Erythroblast (primary cell): ENCODE measurements at regions not wholly inside any gene's neighbourhood (a gene's known extent, or its start where the extent isn't known, plus 50 kb on each side); places are given as distances from the start of the nearest gene placed in this dataset.

Experiments used
- GATA1 ChIP-seq: IDR thresholded peaks from 2 replicates; pipeline ENCODE4 v1.6.1; 2011; ENCODE audit warnings: low read depth, mild to moderate bottlenecking, control low read depth, low read length, moderate library complexity
- POLR2A ChIP-seq: IDR thresholded peaks from 2 replicates; pipeline ENCODE4 v1.6.1; 2011; ENCODE audit warnings: mild to moderate bottlenecking, low read length

DNA sequence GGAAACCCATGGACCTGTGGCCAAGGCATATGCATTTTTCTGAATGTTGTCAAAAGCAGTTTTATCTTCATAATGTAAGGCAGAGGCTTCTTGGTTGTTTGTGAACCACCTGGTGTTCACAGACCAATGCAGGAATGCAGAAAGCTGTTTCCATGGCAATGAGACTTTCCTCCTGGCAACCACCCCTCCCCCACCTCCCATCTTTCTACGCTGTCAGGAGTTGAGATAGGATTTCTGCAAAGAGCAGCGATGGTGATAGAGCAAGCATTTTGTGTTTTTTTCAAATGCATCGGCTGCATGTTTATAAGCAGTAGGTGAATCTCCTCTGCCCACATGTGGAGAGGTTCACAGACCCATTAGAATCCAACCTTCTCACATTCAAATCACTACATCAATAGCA, 114.1 kb upstream of the SMLR1 start:
- TF ChIP-seq POLR2A (no peak), GATA1 (no peak)
